OCI-LY7 (cell line): ENCODE measurements at regions not wholly inside any gene's neighbourhood (a gene's known extent, or its start where the extent isn't known, plus 50 kb on each side); places are given as distances from the start of the nearest gene placed in this dataset.

ENCODE experiments used
- BruUV-seq: library from RNA; stranded (reverse); fragments of 400-500 nt; replicated peaks from 2 replicates; lab custom pipeline; 2021; lab: Mats Ljungman, UMichigan
- CTCF ChIA-PET: fragments of 300-600 bp; sonication (Branson Sonifier 250); formaldehyde crosslinking; loops from one replicate; lab custom pipeline; 2022; ENCODE audit warnings: antibody characterized with exemption; ENCODE audit not compliant: unreplicated experiment; lab: Charles Lee
- POLR2A ChIA-PET: fragments of 300-600 bp; sonication (Branson Sonifier 250); formaldehyde crosslinking; loops from one replicate; lab custom pipeline; 2022; ENCODE audit warnings: antibody characterized with exemption; lab: Charles Lee
- DNase-seq: peaks from one replicate; pipeline ENCODE4 v3.0.0-alpha.2; 2015; ENCODE audit warnings: low spot score
- H2AFZ ChIP-seq: fragments of 200-600 bp; sonication (generic), shearing (Covaris generic); 2 replicates; pipeline ENCODE4 v1.6.1; 2014; ENCODE audit warnings: mild to moderate bottlenecking, antibody characterized with exemption, low read length, moderate library complexity
- H3K27ac ChIP-seq: fragments of 200-600 bp; sonication (generic); 2 replicates; pipeline ENCODE4 v1.5.1; 2014; ENCODE audit warnings: mixed run types, low read depth, mild to moderate bottlenecking, moderate library complexity, low read length, inconsistent platforms; ENCODE audit not compliant: poor library complexity, severe bottlenecking
- H3K36me3 ChIP-seq: fragments of 200-600 bp; sonication (generic); 2 replicates; pipeline ENCODE4 v1.6.1; 2014; ENCODE audit warnings: mild to moderate bottlenecking, antibody characterized with exemption, low read length, moderate library complexity, mixed read lengths; ENCODE audit not compliant: insufficient read depth
- H3K4me1 ChIP-seq: fragments of 200-600 bp; sonication (generic); 2 replicates; pipeline ENCODE4 v1.5.1; 2014; ENCODE audit warnings: mild to moderate bottlenecking, low read length; ENCODE audit not compliant: insufficient read depth, poor library complexity, severe bottlenecking
- H3K4me2 ChIP-seq: fragments of 200-600 bp; sonication (generic); 2 replicates; pipeline ENCODE4 v1.6.1; 2014; ENCODE audit warnings: mild to moderate bottlenecking, low read length
- H3K4me3 ChIP-seq: fragments of 200-600 bp; sonication (generic); 2 replicates; pipeline ENCODE4 v1.5.1; 2014; ENCODE audit warnings: mild to moderate bottlenecking, low read depth, low read length; ENCODE audit not compliant: poor library complexity, severe bottlenecking
- H3K79me2 ChIP-seq: fragments of 200-600 bp; sonication (generic); 2 replicates; pipeline ENCODE4 v1.6.1; 2016; ENCODE audit warnings: low read depth, mild to moderate bottlenecking, low read length, moderate library complexity, mixed read lengths; ENCODE audit not compliant: insufficient read depth
- H3K9me2 ChIP-seq: fragments of 200-600 bp; sonication (generic); 2 replicates; pipeline ENCODE4 v1.6.1; 2016; ENCODE audit warnings: mild to moderate bottlenecking, low read length, mixed read lengths; ENCODE audit not compliant: insufficient read depth
- H3K9me3 ChIP-seq: fragments of 200-600 bp; sonication (generic); 2 replicates; pipeline ENCODE4 v1.6.1; 2014; ENCODE audit warnings: mild to moderate bottlenecking, mixed run types, low read length, mixed read lengths
- H4K20me1 ChIP-seq: fragments of 200-600 bp; sonication (generic); 2 replicates; pipeline ENCODE4 v1.6.1; 2014; ENCODE audit warnings: mild to moderate bottlenecking, antibody characterized with exemption, low read length, moderate library complexity, mixed read lengths; ENCODE audit not compliant: insufficient read depth
- CTCF ChIP-seq: fragments of 200-600 bp; sonication (generic); conservative IDR thresholded peaks from 2 replicates; pipeline ENCODE4 v1.5.1; 2014; ENCODE audit warnings: mild to moderate bottlenecking, antibody characterized with exemption, low read length, moderate library complexity, mixed read lengths
- EZH2phosphoT487 ChIP-seq: fragments of 200-600 bp; sonication (generic); IDR thresholded peaks from 2 replicates; pipeline ENCODE4 v1.6.1; 2018; ENCODE audit warnings: low read depth, borderline replicate concordance, mild to moderate bottlenecking, mixed run types, antibody characterized with exemption, low read length, moderate library complexity, mixed read lengths
- intact Hi-C: fragments of 100-400 bp; cut with micrococcal nuclease; formaldehyde crosslinking; loops from one replicate; pipeline ENCODE4 v1.10.0; 2022; ENCODE audit not compliant: unreplicated experiment

DNA sequence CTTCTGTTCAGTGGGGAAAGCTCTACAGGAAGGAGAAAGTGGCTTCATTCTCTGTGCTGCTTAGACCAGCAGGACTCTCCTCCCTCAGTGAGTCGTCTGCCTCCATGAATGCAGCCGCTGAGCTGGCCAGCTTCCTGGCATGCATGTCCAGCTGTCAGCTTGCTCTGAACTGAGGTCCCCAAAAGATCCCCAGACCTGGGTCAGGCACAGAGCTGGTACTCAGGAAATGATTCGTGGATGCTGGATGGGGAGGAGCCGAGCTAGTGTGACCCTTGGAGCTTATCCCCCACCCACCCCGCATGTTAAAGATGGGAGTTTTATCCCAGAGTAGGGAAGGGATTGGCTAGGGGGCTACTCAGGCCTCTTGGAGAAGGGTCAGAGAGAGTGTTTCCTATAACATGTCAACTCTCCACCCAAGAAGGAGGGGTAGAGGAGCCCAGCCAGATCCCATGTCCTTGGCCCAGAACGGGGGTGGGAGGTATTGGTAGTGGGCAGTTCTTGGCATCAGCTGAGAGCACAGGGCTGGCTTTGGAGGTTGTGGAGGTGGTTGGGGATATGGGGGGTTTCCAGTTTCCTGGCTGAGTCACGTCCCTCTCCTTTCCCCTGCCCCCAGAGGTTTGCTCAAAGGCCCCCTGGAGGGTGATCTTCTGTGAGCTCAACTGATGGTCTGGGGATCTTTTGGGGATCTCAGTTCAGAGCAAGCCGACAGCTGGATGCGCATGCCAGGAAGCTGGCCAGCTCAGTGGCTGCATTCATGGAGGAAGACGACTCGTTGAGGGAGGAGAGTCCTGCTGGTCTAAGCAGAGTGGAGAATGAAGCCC is 110.1 kb downstream of the FOXD2 start:
- Histone ChIP-seq H2AFZ (no peak overlapping the region), H3K4me2 (no peak overlapping the region), H3K36me3 (no peaks in the 10 kb centered on the region), H4K20me1 (no peaks in the 10 kb centered on the region), H3K27ac (no peak overlapping the region), H3K4me1 (no peaks in the 10 kb centered on the region), H3K79me2 (no peaks in the 10 kb centered on the region), H3K9me3 (no peaks in the 10 kb centered on the region), H3K9me2 (no peaks in the 10 kb centered on the region), H3K4me3 (no peak overlapping the region)
- TF ChIP-seq CTCF (no peak), EZH2phosphoT487 (no peak)
- POLR2A ChIA-PET = no interaction called here
- intact Hi-C loops = no loop called here
- BruUV-seq = no TSS peak
- CTCF ChIA-PET = no interaction called here
- DNase-seq = no peak

GRCh38 chr1:47548637-47549036 is 110.8 kb downstream of the FOXD2 start:
- H3K36me3 ChIP-seq = no peaks in the 10 kb centered on the region
- H2AFZ ChIP-seq = no peak overlapping the region
- H3K4me3 ChIP-seq = no peak overlapping the region
- no peak overlapping the region for H3K4me2 ChIP-seq
- H3K9me3 ChIP-seq = no peaks in the 10 kb centered on the region
- no TSS peak for BruUV-seq
- H3K79me2 ChIP-seq = no peaks in the 10 kb centered on the region
- no peaks in the 10 kb centered on the region for H3K4me1 ChIP-seq
- intact Hi-C loops = no loop called here
- CTCF ChIA-PET = no interaction called here
- no peak overlapping the region for H3K27ac ChIP-seq
- no peaks in the 10 kb centered on the region for H4K20me1 ChIP-seq
- POLR2A ChIA-PET = no interaction called here
- no peaks in the 10 kb centered on the region for H3K9me2 ChIP-seq
- TF ChIP-seq CTCF (no peak), EZH2phosphoT487 (no peak)
- no peak for DNase-seq

- H2AFZ ChIP-seq = no peak overlapping the region
- no peaks in the 10 kb centered on the region for H3K36me3 ChIP-seq
- no peak overlapping the region for H3K27ac ChIP-seq
- H4K20me1 ChIP-seq = no peaks in the 10 kb centered on the region
- H3K9me3 ChIP-seq = no peaks in the 10 kb centered on the region
- TF ChIP-seq CTCF (no peak), EZH2phosphoT487 (no peak)
- intact Hi-C loops = no loop called here
- H3K4me1 ChIP-seq = no peaks in the 10 kb centered on the region
- POLR2A ChIA-PET = no interaction called here
- no peak overlapping the region for H3K4me3 ChIP-seq
- H3K9me2 ChIP-seq = no peaks in the 10 kb centered on the region
- no peak for DNase-seq
- H3K4me2 ChIP-seq = no peak overlapping the region
- CTCF ChIA-PET = no interaction called here
- no TSS peak for BruUV-seq
- no peaks in the 10 kb centered on the region for H3K79me2 ChIP-seq
Observed at GRCh38 chr1:47549532-47549931, 111.7 kb downstream of the FOXD2 start.
